Memory B cell (primary cell): ENCODE measurements at regions not wholly inside any gene's neighbourhood (a gene's known extent, or its start where the extent isn't known, plus 50 kb on each side); places are given as distances from the start of the nearest gene placed in this dataset.
"Not testable (repeated sequence)": the region's sequence is repeated elsewhere in the genome, so short reads cannot be mapped to it uniquely, and the experiment has no call there.

ENCODE experiments used
- ATAC-seq: fragments of 150-1000 bp; cut with Tn5 transposase; 2 replicates; pipeline ENCODE4 v1.10.0; 2021; ENCODE audit warnings: low read depth, mild to moderate bottlenecking, moderate library complexity
- DNase-seq, 2 donors: peaks; one replicate each; pipeline ENCODE4 v3.0.0; 2022; ENCODE audit warnings: low spot score in 2 of 2
- H3K27ac Mint-ChIP-seq: one replicate; pipeline ENCODE4 v1.8.0; 2022; ENCODE audit warnings: mild to moderate bottlenecking, moderate library complexity, mixed read lengths
- H3K27me3 Mint-ChIP-seq: one replicate; pipeline ENCODE4 v1.8.0; 2022; ENCODE audit warnings: mixed read lengths
- H3K36me3 Mint-ChIP-seq: one replicate; pipeline ENCODE4 v1.8.0; 2022; ENCODE audit warnings: mild to moderate bottlenecking, mixed read lengths
- H3K4me1 Mint-ChIP-seq: one replicate; pipeline ENCODE4 v1.8.0; 2022; ENCODE audit warnings: mixed read lengths
- H3K4me3 Mint-ChIP-seq: one replicate; pipeline ENCODE4 v1.8.0; 2022; ENCODE audit warnings: mild to moderate bottlenecking, moderate library complexity, mixed read lengths
- H3K9me3 Mint-ChIP-seq: one replicate; pipeline ENCODE4 v1.8.0; 2022; ENCODE audit warnings: mixed read lengths

- Mint-ChIP-seq H3K4me3 (no peak overlapping the region), H3K36me3 (no peaks in the 10 kb centered on the region), H3K27me3 (no peaks in the 10 kb centered on the region), H3K27ac (no peak overlapping the region), H3K4me1 (no peaks in the 10 kb centered on the region), H3K9me3 (peaks cover 3% of the 10 kb centered on the region)
- no peak for DNase-seq
- ATAC-seq, result no peak
These were observed 392.8 kb upstream of the LRRC3B start for GRCh38 chr3:26229801-26230200.

GRCh38 chr3:26233374-26233773 lies 389.2 kb upstream of the LRRC3B start:
- Mint-ChIP-seq H3K27ac (no peak overlapping the region), H3K36me3 (no peaks in the 10 kb centered on the region), H3K27me3 (no peaks in the 10 kb centered on the region), H3K4me1 (no peaks in the 10 kb centered on the region), H3K9me3 (peaks cover 3% of the 10 kb centered on the region), H3K4me3 (no peak overlapping the region)
- ATAC-seq (no peak), DNase-seq (no peak)

DNA sequence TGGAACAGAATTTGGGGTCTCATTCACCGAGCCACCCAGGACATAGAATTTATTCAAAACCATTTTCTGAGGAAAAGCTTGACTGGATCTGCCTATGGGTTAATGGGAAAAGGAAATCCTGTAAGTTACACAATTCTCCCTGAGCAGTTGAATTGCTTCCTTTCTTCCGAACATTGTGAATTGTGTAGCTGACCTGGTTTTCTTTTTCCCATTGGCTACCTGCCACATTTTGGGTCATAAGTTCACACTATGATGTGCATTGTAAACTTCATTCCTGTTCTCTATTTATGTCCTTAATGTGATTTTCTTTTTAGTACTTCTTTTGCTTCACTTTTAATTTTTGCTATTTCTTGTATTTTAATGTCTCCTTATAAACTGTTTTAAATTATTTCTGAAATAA lies 386.0 kb upstream of the LRRC3B start:
- H3K9me3 Mint-ChIP-seq, result peaks cover 3% of the 10 kb centered on the region
- no peak overlapping the region for H3K4me3 Mint-ChIP-seq
- no peaks in the 10 kb centered on the region for H3K36me3 Mint-ChIP-seq
- DNase-seq (no peak), ATAC-seq (no peak)
- H3K27ac Mint-ChIP-seq, result no peak overlapping the region
- no peaks in the 10 kb centered on the region for H3K4me1 Mint-ChIP-seq
- no peaks in the 10 kb centered on the region for H3K27me3 Mint-ChIP-seq

GRCh38 chr3:26237036-26237682 lies 385.4 kb upstream of the LRRC3B start:
- Mint-ChIP-seq H3K27ac (no peak overlapping the region), H3K27me3 (no peaks in the 10 kb centered on the region)

DNA sequence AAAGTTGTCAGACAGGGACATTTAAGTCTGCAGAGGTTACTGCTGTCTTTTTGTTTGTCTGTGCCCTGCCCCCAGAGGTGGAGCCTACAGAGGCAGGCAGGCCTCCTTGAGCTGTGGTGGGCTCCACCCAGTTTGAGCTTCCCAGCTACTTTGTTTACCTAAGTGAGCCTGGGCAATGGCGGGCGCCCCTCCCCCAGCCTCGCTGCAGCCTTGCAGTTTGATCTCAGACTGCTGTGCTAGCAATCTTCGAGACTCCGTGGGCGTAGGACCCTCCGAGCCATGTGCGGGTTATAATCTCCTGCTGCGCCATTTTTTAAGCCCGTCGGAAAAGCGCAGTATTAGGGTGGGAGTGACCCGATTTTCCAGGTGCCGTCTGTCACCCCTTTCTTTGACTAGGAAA lies 378.0 kb upstream of the LRRC3B start:
- not testable (repeated sequence) for H3K36me3 Mint-ChIP-seq, H3K4me3 Mint-ChIP-seq, H3K9me3 Mint-ChIP-seq, DNase-seq, H3K4me1 Mint-ChIP-seq, H3K27me3 Mint-ChIP-seq, ATAC-seq, H3K27ac Mint-ChIP-seq

More at GRCh38 chr3:26237036-26237682, 385.4 kb upstream of the LRRC3B start:
- peaks cover 5% of the 10 kb centered on the region for H3K9me3 Mint-ChIP-seq
- H3K4me1 Mint-ChIP-seq, result no peaks in the 10 kb centered on the region
- H3K36me3 Mint-ChIP-seq, result no peaks in the 10 kb centered on the region
- DNase-seq (no peak), ATAC-seq (no peak)
- no peak overlapping the region for H3K4me3 Mint-ChIP-seq

- Mint-ChIP-seq H3K4me3 (no peak overlapping the region), H3K4me1 (no peaks in the 10 kb centered on the region), H3K27me3 (no peaks in the 10 kb centered on the region), H3K36me3 (no peaks in the 10 kb centered on the region), H3K27ac (no peak overlapping the region), H3K9me3 (peaks cover 5% of the 10 kb centered on the region)
- DNase-seq (no peak), ATAC-seq (no peak)
These were observed 377.3 kb upstream of the LRRC3B start for GRCh38 chr3:26245236-26245635.

DNA sequence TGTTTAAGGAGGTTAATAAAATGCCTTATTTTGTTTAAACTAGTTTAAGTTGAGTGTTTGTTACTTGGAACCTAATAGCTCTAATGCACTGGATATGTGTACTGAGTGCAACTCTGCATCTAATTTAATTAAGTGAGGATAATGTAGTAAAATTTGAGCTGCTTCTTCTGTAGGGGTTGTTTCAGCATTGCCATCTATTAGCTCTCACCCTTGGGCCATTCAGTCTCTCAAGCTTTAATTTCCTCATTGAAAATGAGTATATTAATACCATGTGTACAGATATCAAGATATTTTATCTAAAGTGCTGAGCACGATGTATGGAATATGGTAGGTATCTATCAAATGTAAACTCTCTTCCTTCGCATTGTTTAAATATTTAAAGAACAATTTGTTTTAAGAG lies 375.7 kb upstream of the LRRC3B start:
- Mint-ChIP-seq H3K4me3 (no peak overlapping the region), H3K36me3 (no peaks in the 10 kb centered on the region), H3K4me1 (no peaks in the 10 kb centered on the region), H3K9me3 (peaks cover 5% of the 10 kb centered on the region), H3K27me3 (no peaks in the 10 kb centered on the region), H3K27ac (no peak overlapping the region)
- DNase-seq, result no peak
- no peak for ATAC-seq

GRCh38 chr3:26247712-26248111 lies 374.9 kb upstream of the LRRC3B start:
- DNase-seq (no peak), ATAC-seq (no peak)
- H3K27me3 Mint-ChIP-seq, result no peaks in the 10 kb centered on the region
- H3K36me3 Mint-ChIP-seq, result no peaks in the 10 kb centered on the region
- H3K4me1 Mint-ChIP-seq, result no peaks in the 10 kb centered on the region
- H3K27ac Mint-ChIP-seq, result no peak overlapping the region
- no peak overlapping the region for H3K4me3 Mint-ChIP-seq
- H3K9me3 Mint-ChIP-seq, result peaks cover 3% of the 10 kb centered on the region

DNA sequence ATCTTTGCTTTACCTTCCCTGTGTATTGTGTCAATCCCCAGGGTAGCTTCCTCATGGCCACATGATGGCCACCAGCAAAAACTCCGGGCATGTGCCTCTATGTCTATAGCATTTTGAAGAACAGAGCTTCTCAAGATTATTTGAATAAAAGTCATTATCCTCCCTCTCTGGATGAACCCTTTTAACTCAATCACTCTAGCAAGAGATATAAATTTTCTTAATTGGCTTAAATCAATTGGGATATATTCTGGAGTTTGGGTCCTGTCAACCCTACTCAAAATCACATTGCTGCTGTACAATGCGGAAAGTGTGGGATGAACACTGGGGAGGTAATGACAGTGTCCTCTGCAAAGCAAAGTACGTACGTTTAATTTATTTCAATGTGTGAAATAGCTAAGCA lies 370.6 kb upstream of the LRRC3B start:
- DNase-seq (no peak), ATAC-seq (no peak)
- Mint-ChIP-seq H3K27ac (no peak overlapping the region), H3K4me3 (no peak overlapping the region), H3K4me1 (no peaks in the 10 kb centered on the region), H3K27me3 (no peaks in the 10 kb centered on the region), H3K9me3 (no peaks in the 10 kb centered on the region), H3K36me3 (no peaks in the 10 kb centered on the region)

GRCh38 chr3:26256224-26256623 lies 366.3 kb upstream of the LRRC3B start:
- H3K4me1 Mint-ChIP-seq, result no peaks in the 10 kb centered on the region
- H3K4me3 Mint-ChIP-seq, result no peak overlapping the region
- no peak for DNase-seq
- H3K36me3 Mint-ChIP-seq, result no peaks in the 10 kb centered on the region
- no peak for ATAC-seq
- no peaks in the 10 kb centered on the region for H3K9me3 Mint-ChIP-seq
- H3K27me3 Mint-ChIP-seq, result no peaks in the 10 kb centered on the region
- no peak overlapping the region for H3K27ac Mint-ChIP-seq

DNA sequence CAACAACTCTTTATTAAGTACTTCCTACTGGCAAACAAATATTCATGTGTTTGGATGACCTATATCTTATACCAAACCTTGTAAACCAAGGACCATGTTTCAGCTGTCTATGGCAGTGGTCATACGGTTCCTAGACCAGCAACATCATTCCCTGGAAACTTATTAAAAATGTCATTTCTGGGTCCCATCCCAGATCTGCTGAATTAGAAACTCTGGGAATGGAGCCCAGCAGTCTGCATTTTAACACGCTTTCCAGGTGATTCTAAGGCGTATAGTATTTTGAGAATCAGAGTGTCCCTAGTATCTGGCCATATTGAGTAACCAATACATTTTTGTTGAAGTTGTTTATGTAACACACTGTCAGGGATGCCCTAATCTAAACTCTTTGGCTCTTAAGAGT lies 363.4 kb upstream of the LRRC3B start:
- H3K27me3 Mint-ChIP-seq, result no peaks in the 10 kb centered on the region
- no peak overlapping the region for H3K4me3 Mint-ChIP-seq
- no peak for ATAC-seq

DNA sequence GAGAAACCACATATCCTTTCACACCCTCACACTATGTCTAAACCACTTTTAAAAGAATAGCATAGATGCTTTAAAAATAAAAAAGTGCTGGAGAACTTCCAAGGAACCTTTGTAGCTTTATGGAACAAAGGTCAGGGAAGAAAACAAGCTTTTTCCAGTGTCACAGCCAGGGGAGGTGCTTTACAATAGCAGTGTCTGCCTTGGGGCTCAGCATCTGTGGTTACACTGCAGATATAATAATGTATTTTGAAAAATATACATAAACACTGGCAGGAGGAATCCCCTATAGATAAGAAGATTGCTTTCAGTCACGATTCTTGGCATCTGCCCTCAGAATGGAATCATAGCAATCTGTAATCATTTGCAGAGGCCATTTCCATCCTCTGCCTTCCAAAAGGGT lies 362.4 kb upstream of the LRRC3B start:
- Mint-ChIP-seq H3K27ac (no peak overlapping the region), H3K27me3 (no peaks in the 10 kb centered on the region), H3K4me1 (no peaks in the 10 kb centered on the region), H3K36me3 (no peaks in the 10 kb centered on the region), H3K9me3 (peaks cover 3% of the 10 kb centered on the region), H3K4me3 (no peak overlapping the region)
- ATAC-seq (no peak), DNase-seq (no peak)

More for the DNA sequence above, 363.4 kb upstream of the LRRC3B start:
- Mint-ChIP-seq H3K9me3 (peaks cover 3% of the 10 kb centered on the region), H3K36me3 (no peaks in the 10 kb centered on the region), H3K27ac (no peak overlapping the region), H3K4me1 (no peaks in the 10 kb centered on the region)
- DNase-seq, result no peak

DNA sequence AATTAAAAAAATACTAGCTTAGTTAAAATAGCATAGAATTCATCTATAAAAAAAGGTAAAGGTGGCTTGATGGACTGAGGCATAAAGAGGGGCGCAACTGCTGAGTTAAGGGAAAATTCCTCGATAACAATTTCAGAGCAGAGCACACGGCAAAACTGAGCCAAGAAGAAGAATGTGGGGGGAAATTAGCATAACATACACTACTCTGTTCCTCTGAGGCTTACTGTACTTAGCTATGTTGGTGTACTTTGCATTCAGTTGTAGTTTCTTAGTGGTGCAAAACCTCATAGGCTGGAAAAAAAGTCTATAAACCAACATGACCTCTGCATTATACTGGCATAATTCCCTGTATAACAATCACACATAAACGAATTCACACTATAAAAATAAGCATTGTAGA lies 357.9 kb upstream of the LRRC3B start:
- Mint-ChIP-seq H3K4me3 (no peak overlapping the region), H3K4me1 (no peaks in the 10 kb centered on the region), H3K9me3 (peaks cover 3% of the 10 kb centered on the region), H3K27me3 (no peaks in the 10 kb centered on the region), H3K27ac (no peak overlapping the region), H3K36me3 (no peaks in the 10 kb centered on the region)
- ATAC-seq, result no peak
- no peak for DNase-seq

DNA sequence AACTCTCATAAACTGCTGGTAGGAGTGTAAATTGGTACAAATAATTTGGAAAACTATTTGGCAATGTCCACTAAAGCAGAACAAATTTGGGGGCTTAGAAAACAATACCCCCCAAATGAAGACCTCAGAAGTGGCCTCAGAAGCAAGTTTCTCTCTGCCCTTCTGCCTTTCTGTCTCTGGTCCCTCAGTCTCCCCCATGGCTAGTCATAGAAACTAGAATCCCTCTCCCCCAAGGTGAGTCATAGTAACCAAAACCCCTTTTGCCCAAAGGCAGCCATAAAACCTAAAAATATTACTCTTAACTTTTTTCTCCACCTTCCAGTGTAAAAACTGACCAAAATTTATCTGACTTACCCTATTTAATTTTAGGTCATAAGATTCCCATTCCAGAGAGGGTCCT lies 350.7 kb upstream of the LRRC3B start:
- peaks cover 3% of the 10 kb centered on the region for H3K9me3 Mint-ChIP-seq
- no peak overlapping the region for H3K27ac Mint-ChIP-seq
- H3K27me3 Mint-ChIP-seq, result no peaks in the 10 kb centered on the region

GRCh38 chr3:26273196-26273595 lies 349.4 kb upstream of the LRRC3B start:
- no peaks in the 10 kb centered on the region for H3K27me3 Mint-ChIP-seq
- no peaks in the 10 kb centered on the region for H3K4me1 Mint-ChIP-seq
- H3K4me3 Mint-ChIP-seq, result no peak overlapping the region
- H3K9me3 Mint-ChIP-seq, result peaks cover 3% of the 10 kb centered on the region
- ATAC-seq (no peak), DNase-seq (no peak)
- H3K27ac Mint-ChIP-seq, result no peak overlapping the region
- no peaks in the 10 kb centered on the region for H3K36me3 Mint-ChIP-seq

More for the DNA sequence above, 350.7 kb upstream of the LRRC3B start:
- Mint-ChIP-seq H3K4me3 (no peak overlapping the region), H3K36me3 (no peaks in the 10 kb centered on the region), H3K4me1 (no peaks in the 10 kb centered on the region)
- DNase-seq, result no peak
- ATAC-seq, result no peak
